Naive thymus-derived CD4-positive, alpha-beta T cell (primary cell): ENCODE measurements at regions not wholly inside any gene's neighbourhood (a gene's known extent, or its start where the extent isn't known, plus 50 kb on each side); places are given as distances from the start of the nearest gene placed in this dataset.

ENCODE experiments used
- ATAC-seq: fragments of 150-1000 bp; cut with Tn5 transposase; 2 replicates; pipeline ENCODE4 v1.10.0; 2021; ENCODE audit warnings: mild to moderate bottlenecking, moderate library complexity
- CTCF ChIA-PET: fragments of 350-600 bp; sonication (Branson Sonifier 250); formaldehyde crosslinking; loops from one replicate; lab custom pipeline; 2021; ENCODE audit warnings: antibody characterized with exemption; lab: Charles Lee
- POLR2A ChIA-PET: fragments of 350-600 bp; sonication (Branson Sonifier 250); formaldehyde crosslinking; loops from one replicate; lab custom pipeline; 2021; ENCODE audit warnings: antibody characterized with exemption, inconsistent platforms; lab: Charles Lee
- DNase-seq, 9 donors: peaks; one replicate each; pipeline versions ENCODE4 v3.0.0 to v3.0.0-alpha.2; 2020 to 2022; ENCODE audit warnings: mixed read lengths in 1 of 9
- H3K27ac ChIP-seq: one replicate; pipeline ENCODE4 v1.7.0; 2013; ENCODE audit warnings: mild to moderate bottlenecking, low read depth, low read length, moderate library complexity
- H3K27me3 ChIP-seq, 2 donors: one replicate each; pipeline ENCODE4 v1.7.0; 2013; ENCODE audit warnings: low read length in 2 of 2, mild to moderate bottlenecking in 2 of 2, moderate library complexity in 2 of 2; ENCODE audit not compliant: control insufficient read depth in 2 of 2, insufficient read depth in 2 of 2
- H3K36me3 ChIP-seq, 3 experiments: 1 replicate in 2 of 3; 2 replicates in 1 of 3; pipeline ENCODE4 v1.7.0; 2013; ENCODE audit warnings: low read length in 3 of 3, mild to moderate bottlenecking in 3 of 3, moderate library complexity in 1 of 3; ENCODE audit not compliant: insufficient read depth in 3 of 3, control insufficient read depth in 2 of 3
- H3K4me1 ChIP-seq, 2 donors: one replicate each; pipeline ENCODE4 v1.7.0; 2013; ENCODE audit warnings: low read length in 2 of 2, mild to moderate bottlenecking in 2 of 2, moderate library complexity in 1 of 2; ENCODE audit not compliant: control insufficient read depth in 2 of 2, insufficient read depth in 2 of 2
- H3K4me3 ChIP-seq: 2 replicates; pipeline ENCODE4 v1.7.0; 2013; ENCODE audit warnings: mild to moderate bottlenecking, low read length
- H3K9me3 ChIP-seq, 3 experiments: 1 replicate in 2 of 3; 2 replicates in 1 of 3; pipeline ENCODE4 v1.7.0; 2013; ENCODE audit warnings: low read length in 3 of 3; ENCODE audit not compliant: control insufficient read depth in 2 of 3
- H3K27ac Mint-ChIP-seq, 9 donors: one replicate each; pipeline ENCODE4 v1.8.0; 2020 to 2022; ENCODE audit warnings: mixed read lengths in 9 of 9, mild to moderate bottlenecking in 8 of 9, moderate library complexity in 5 of 9, inconsistent platforms in 2 of 9
- H3K27me3 Mint-ChIP-seq, 5 donors: one replicate each; pipeline ENCODE4 v1.8.0; 2021 to 2022; ENCODE audit warnings: mixed read lengths in 5 of 5, mild to moderate bottlenecking in 1 of 5
- H3K36me3 Mint-ChIP-seq, 5 donors: one replicate each; pipeline ENCODE4 v1.8.0; 2020 to 2022; ENCODE audit warnings: mixed read lengths in 5 of 5, mild to moderate bottlenecking in 3 of 5, inconsistent platforms in 1 of 5
- H3K4me1 Mint-ChIP-seq, 7 donors: one replicate each; pipeline ENCODE4 v1.8.0; 2020 to 2022; ENCODE audit warnings: mixed read lengths in 7 of 7, mild to moderate bottlenecking in 3 of 7, inconsistent platforms in 1 of 7
- H3K4me3 Mint-ChIP-seq, 10 donors: one replicate each; pipeline ENCODE4 v1.8.0; 2020 to 2022; ENCODE audit warnings: mild to moderate bottlenecking in 10 of 10, mixed read lengths in 10 of 10, moderate library complexity in 6 of 10, inconsistent platforms in 2 of 10
- H3K9me3 Mint-ChIP-seq, 11 donors: one replicate each; pipeline ENCODE4 v1.8.0; 2020 to 2022; ENCODE audit warnings: mixed read lengths in 11 of 11, mild to moderate bottlenecking in 4 of 11, inconsistent platforms in 1 of 11, moderate library complexity in 1 of 11
- intact Hi-C, 2 donors: fragments of 100-400 bp; cut with micrococcal nuclease; formaldehyde crosslinking; loops; one replicate each; pipeline ENCODE4 v1.15.1; 2023

GRCh38 chr4:11106759-11107158 lies 321.9 kb downstream of the HS3ST1 start:
- CTCF ChIA-PET = no interaction called here
- Mint-ChIP-seq H3K36me3 (no peaks in the 10 kb centered on the region), H3K27ac (no peak overlapping the region), H3K9me3 (peaks cover 0 to 4% (median 0%) of the 10 kb centered on the region in 11 donors), H3K4me1 (peaks cover 0 to 7% (median 0%) of the 10 kb centered on the region in 7 donors), H3K27me3 (peaks cover 0 to 6% (median 0%) of the 10 kb centered on the region in 5 donors), H3K4me3 (no peak overlapping the region)
- H3K27me3 ChIP-seq = no peaks in the 10 kb centered on the region
- DNase-seq (no peak), ATAC-seq (no peak)
- no peak overlapping the region for H3K4me3 ChIP-seq
- no peaks in the 10 kb centered on the region for H3K4me1 ChIP-seq
- no peak overlapping the region for H3K27ac ChIP-seq
- no peaks in the 10 kb centered on the region for H3K9me3 ChIP-seq
- intact Hi-C loops = loop anchor here in 1 of 2 donors (10.0 kb wide), 1 partner anchor 102 kb away; no protein-coding TSS in a partner anchor
- no peaks in the 10 kb centered on the region for H3K36me3 ChIP-seq
- POLR2A ChIA-PET = no interaction called here

DNA sequence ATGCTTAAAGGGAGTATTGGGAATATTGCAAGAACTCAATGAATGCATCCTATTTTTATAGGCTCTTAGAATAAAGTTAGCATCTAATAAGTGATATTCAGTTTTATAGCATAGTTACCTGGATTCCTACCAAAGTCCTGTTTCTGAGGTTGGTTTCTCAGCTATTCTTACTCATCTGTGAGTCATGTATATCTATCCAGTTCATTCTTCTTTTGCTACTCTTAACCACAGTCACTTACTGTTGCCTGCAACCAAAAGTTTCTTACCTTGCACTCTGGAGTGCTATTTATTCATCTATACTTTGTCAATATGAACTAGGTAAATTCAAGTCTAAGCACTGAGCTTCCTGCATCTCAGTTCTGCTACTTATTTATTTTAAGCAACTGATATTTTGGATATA lies 322.5 kb downstream of the HS3ST1 start:
- Mint-ChIP-seq H3K27ac (no peak overlapping the region), H3K36me3 (no peaks in the 10 kb centered on the region)
- POLR2A ChIA-PET = no interaction called here

GRCh38 chr4:11105715-11106114 lies 323.0 kb downstream of the HS3ST1 start:
- intact Hi-C loops = loop anchor here in 1 of 2 donors (10.0 kb wide), 1 partner anchor 101 kb away; no protein-coding TSS in a partner anchor
- no peak overlapping the region for H3K27ac Mint-ChIP-seq
- POLR2A ChIA-PET = no interaction called here
- no peak overlapping the region for H3K27ac ChIP-seq
- H3K4me3 ChIP-seq = no peak overlapping the region
- no peaks in the 10 kb centered on the region for H3K9me3 ChIP-seq
- no peaks in the 10 kb centered on the region for H3K36me3 ChIP-seq
- no peaks in the 10 kb centered on the region for H3K36me3 Mint-ChIP-seq
- no peaks in the 10 kb centered on the region for H3K27me3 ChIP-seq
- H3K4me3 Mint-ChIP-seq = no peak overlapping the region
- peaks cover 0 to 13% (median 0%) of the 10 kb centered on the region in 7 donors for H3K4me1 Mint-ChIP-seq
- peaks cover 0 to 3% (median 0%) of the 10 kb centered on the region in 11 donors for H3K9me3 Mint-ChIP-seq
- DNase-seq = no peak
- peaks cover 0 to 1% of the 10 kb centered on the region in 2 donors for H3K4me1 ChIP-seq
- peaks cover 0 to 5% (median 0%) of the 10 kb centered on the region in 5 donors for H3K27me3 Mint-ChIP-seq
- no peak for ATAC-seq
- CTCF ChIA-PET = no interaction called here

More for the DNA sequence above, 322.5 kb downstream of the HS3ST1 start:
- Histone ChIP-seq H3K9me3 (no peaks in the 10 kb centered on the region), H3K27ac (no peak overlapping the region), H3K4me1 (no peaks in the 10 kb centered on the region), H3K4me3 (no peak overlapping the region), H3K36me3 (no peaks in the 10 kb centered on the region), H3K27me3 (no peaks in the 10 kb centered on the region)
- DNase-seq (no peak), ATAC-seq (no peak)
- peaks cover 0 to 10% (median 0%) of the 10 kb centered on the region in 7 donors for H3K4me1 Mint-ChIP-seq
- intact Hi-C loops = loop anchor here in 1 of 2 donors (10.0 kb wide), 1 partner anchor 101 kb away; no protein-coding TSS in a partner anchor
- CTCF ChIA-PET = no interaction called here
- peaks cover 0 to 6% (median 0%) of the 10 kb centered on the region in 5 donors for H3K27me3 Mint-ChIP-seq
- peaks cover 0 to 3% (median 0%) of the 10 kb centered on the region in 11 donors for H3K9me3 Mint-ChIP-seq
- H3K4me3 Mint-ChIP-seq = no peak overlapping the region

GRCh38 chr4:11098461-11098860 lies 330.2 kb downstream of the HS3ST1 start:
- intact Hi-C loops = loop anchor here in 1 of 2 donors (10.0 kb wide), 1 partner anchor 514 kb away; no protein-coding TSS in a partner anchor
- POLR2A ChIA-PET = no interaction called here
- CTCF ChIA-PET = no interaction called here
- Mint-ChIP-seq H3K27ac (peak overlapping the region in 3 of 9 donors; percentile 47 to 65 (median 60)), H3K4me3 (no peak overlapping the region), H3K4me1 (peaks cover 0 to 42% (median 14%) of the 10 kb centered on the region in 7 donors), H3K36me3 (no peaks in the 10 kb centered on the region), H3K9me3 (peaks cover 0 to 5% (median 0%) of the 10 kb centered on the region in 11 donors), H3K27me3 (no peaks in the 10 kb centered on the region)
- H3K4me3 ChIP-seq = no peak overlapping the region
- no peak overlapping the region for H3K27ac ChIP-seq
- H3K27me3 ChIP-seq = no peaks in the 10 kb centered on the region
- H3K36me3 ChIP-seq = no peaks in the 10 kb centered on the region
- no peaks in the 10 kb centered on the region for H3K9me3 ChIP-seq
- peaks cover 0 to 3% of the 10 kb centered on the region in 2 donors for H3K4me1 ChIP-seq
- ATAC-seq = no peak
- DNase-seq = no peak

GRCh38 chr4:11097725-11098124 lies 331.0 kb downstream of the HS3ST1 start:
- intact Hi-C loops = loop anchor here in 1 of 2 donors (10.0 kb wide), 1 partner anchor 513 kb away; no protein-coding TSS in a partner anchor
- CTCF ChIA-PET = no interaction called here

DNA sequence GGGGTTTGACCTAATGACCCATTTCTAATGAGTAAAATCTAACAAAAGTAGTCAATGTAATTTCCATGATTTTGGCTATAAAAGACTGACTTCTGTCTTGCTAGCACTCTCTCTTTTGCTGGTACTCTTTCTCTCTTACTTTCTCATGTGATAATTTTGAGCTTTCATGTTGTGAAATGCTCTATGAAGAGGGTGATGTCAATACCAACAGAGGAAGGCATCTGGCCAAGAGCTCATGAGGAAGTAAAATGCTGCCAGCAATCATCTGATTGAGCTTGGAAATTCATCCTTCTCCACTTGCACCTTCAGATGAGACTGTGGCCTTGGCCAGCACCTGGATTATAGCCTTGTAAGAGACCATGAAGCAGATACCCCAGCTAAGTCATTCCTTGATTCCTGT lies 347.7 kb downstream of the HS3ST1 start:
- ATAC-seq = no peak
- Mint-ChIP-seq H3K36me3 (no peaks in the 10 kb centered on the region), H3K4me1 (peaks cover 0 to 2% (median 0%) of the 10 kb centered on the region in 7 donors), H3K27ac (no peak overlapping the region), H3K27me3 (no peaks in the 10 kb centered on the region), H3K9me3 (peaks cover 0 to 5% (median 3%) of the 10 kb centered on the region in 11 donors), H3K4me3 (no peak overlapping the region)
- H3K4me1 ChIP-seq = no peaks in the 10 kb centered on the region
- ChIA-PET POLR2A (no interaction called here), CTCF (no interaction called here)
- H3K27me3 ChIP-seq = no peaks in the 10 kb centered on the region
- no peaks in the 10 kb centered on the region for H3K36me3 ChIP-seq
- H3K27ac ChIP-seq = no peak overlapping the region
- no peak overlapping the region for H3K4me3 ChIP-seq
- intact Hi-C loops = no loop called here
- no peaks in the 10 kb centered on the region for H3K9me3 ChIP-seq
- DNase-seq = no peak

More at GRCh38 chr4:11097725-11098124, 331.0 kb downstream of the HS3ST1 start:
- POLR2A ChIA-PET = no interaction called here
- Mint-ChIP-seq H3K9me3 (peaks cover 0 to 5% (median 0%) of the 10 kb centered on the region in 11 donors), H3K27ac (no peak overlapping the region), H3K4me1 (peaks cover 0 to 42% (median 14%) of the 10 kb centered on the region in 7 donors), H3K4me3 (no peak overlapping the region), H3K36me3 (no peaks in the 10 kb centered on the region), H3K27me3 (no peaks in the 10 kb centered on the region)
- no peaks in the 10 kb centered on the region for H3K9me3 ChIP-seq
- DNase-seq (no peak), ATAC-seq (no peak)
- H3K36me3 ChIP-seq = no peaks in the 10 kb centered on the region
- H3K4me3 ChIP-seq = no peak overlapping the region
- no peak overlapping the region for H3K27ac ChIP-seq
- no peaks in the 10 kb centered on the region for H3K27me3 ChIP-seq
- H3K4me1 ChIP-seq = peaks cover 0 to 3% of the 10 kb centered on the region in 2 donors

- H3K9me3 ChIP-seq = no peaks in the 10 kb centered on the region
- Mint-ChIP-seq H3K4me1 (peaks cover 0 to 2% (median 0%) of the 10 kb centered on the region in 7 donors), H3K27ac (no peak overlapping the region), H3K4me3 (no peak overlapping the region), H3K27me3 (no peaks in the 10 kb centered on the region), H3K36me3 (no peaks in the 10 kb centered on the region), H3K9me3 (peaks cover 0 to 5% (median 3%) of the 10 kb centered on the region in 11 donors)
- H3K4me1 ChIP-seq = no peaks in the 10 kb centered on the region
- intact Hi-C loops = no loop called here
- ATAC-seq (no peak), DNase-seq (no peak)
- CTCF ChIA-PET = no interaction called here
- no peaks in the 10 kb centered on the region for H3K27me3 ChIP-seq
- POLR2A ChIA-PET = no interaction called here
- no peak overlapping the region for H3K4me3 ChIP-seq
- H3K36me3 ChIP-seq = no peaks in the 10 kb centered on the region
- no peak overlapping the region for H3K27ac ChIP-seq
Observed at GRCh38 chr4:11079171-11079570, 349.5 kb downstream of the HS3ST1 start.
